Memory B cell (primary cell): ENCODE measurements at regions not wholly inside any gene's neighbourhood (a gene's known extent, or its start where the extent isn't known, plus 50 kb on each side); places are given as distances from the start of the nearest gene placed in this dataset.

Experiments
- ATAC-seq: fragments of 150-1000 bp; cut with Tn5 transposase; 2 replicates; pipeline ENCODE4 v1.10.0; 2021; ENCODE audit warnings: low read depth, mild to moderate bottlenecking, moderate library complexity
- DNase-seq, 2 donors: peaks; one replicate each; pipeline ENCODE4 v3.0.0; 2022; ENCODE audit warnings: low spot score in 2 of 2
- H3K27ac Mint-ChIP-seq: one replicate; pipeline ENCODE4 v1.8.0; 2022; ENCODE audit warnings: mild to moderate bottlenecking, moderate library complexity, mixed read lengths
- H3K27me3 Mint-ChIP-seq: one replicate; pipeline ENCODE4 v1.8.0; 2022; ENCODE audit warnings: mixed read lengths
- H3K36me3 Mint-ChIP-seq: one replicate; pipeline ENCODE4 v1.8.0; 2022; ENCODE audit warnings: mild to moderate bottlenecking, mixed read lengths
- H3K4me1 Mint-ChIP-seq: one replicate; pipeline ENCODE4 v1.8.0; 2022; ENCODE audit warnings: mixed read lengths
- H3K4me3 Mint-ChIP-seq: one replicate; pipeline ENCODE4 v1.8.0; 2022; ENCODE audit warnings: mild to moderate bottlenecking, moderate library complexity, mixed read lengths
- H3K9me3 Mint-ChIP-seq: one replicate; pipeline ENCODE4 v1.8.0; 2022; ENCODE audit warnings: mixed read lengths

- Mint-ChIP-seq H3K9me3 (no peaks in the 10 kb centered on the region), H3K27ac (peak overlapping the region; percentile 84), H3K27me3 (no peaks in the 10 kb centered on the region), H3K4me3 (peak overlapping the region; percentile 15), H3K36me3 (peaks cover 3% of the 10 kb centered on the region), H3K4me1 (peaks cover 75% of the 10 kb centered on the region)
- DNase-seq (peak in 1 of 2 donors; percentile 54), ATAC-seq (peak; percentile 93)
Measured at GRCh38 chr15:69994429-69995205, 103.1 kb downstream of the TLE3 start.

- no peaks in the 10 kb centered on the region for H3K27me3 Mint-ChIP-seq
- peak overlapping the region; percentile 19 for H3K4me3 Mint-ChIP-seq
- ATAC-seq = no peak
- H3K36me3 Mint-ChIP-seq = peaks cover 5% of the 10 kb centered on the region
- DNase-seq = no peak
- peaks cover under 1% of the 10 kb centered on the region for H3K9me3 Mint-ChIP-seq
- peaks cover 75% of the 10 kb centered on the region for H3K4me1 Mint-ChIP-seq
- H3K27ac Mint-ChIP-seq = peak overlapping the region; percentile 84
Measured at GRCh38 chr15:69996321-69997160, 101.2 kb downstream of the TLE3 start.

- Mint-ChIP-seq H3K36me3 (peaks cover 6% of the 10 kb centered on the region), H3K27ac (peak overlapping the region; percentile 74), H3K9me3 (peaks cover 2% of the 10 kb centered on the region), H3K27me3 (no peaks in the 10 kb centered on the region), H3K4me1 (peaks cover 81% of the 10 kb centered on the region), H3K4me3 (no peak overlapping the region)
- no peak for DNase-seq
- no peak for ATAC-seq
Measured at GRCh38 chr15:69997161-69997485, 100.6 kb downstream of the TLE3 start.
